HEK293 (cell line): ENCODE measurements at regions not wholly inside any gene's neighbourhood (a gene's known extent, or its start where the extent isn't known, plus 50 kb on each side); places are given as distances from the start of the nearest gene placed in this dataset.
"Not testable (repeated sequence)": the region's sequence is repeated elsewhere in the genome, so short reads cannot be mapped to it uniquely, and the experiment has no call there.

Source experiments
- CTCF ChIA-PET: fragments of 350-600 bp; formaldehyde crosslinking; extraction: SDS; loops from one replicate; lab custom pipeline; 2021; ENCODE audit warnings: antibody characterized with exemption; lab: Yijun Ruan, JAX
- POLR2A ChIA-PET: fragments of 300-600 bp; formaldehyde crosslinking; extraction: SDS; loops from one replicate; lab custom pipeline; 2020; ENCODE audit warnings: antibody characterized with exemption, inconsistent platforms; lab: Yijun Ruan, JAX
- H3K27ac ChIP-seq: fragments of 200-500 bp; sonication (Bioruptor generic); 2 replicates; pipeline ENCODE4 v1.5.1; 2014; ENCODE audit warnings: low read depth, low read length, control low read depth, inconsistent platforms; ENCODE audit errors: extremely low read depth
- H3K36me3 ChIP-seq, 2 experiments: fragments of 200-500 bp in 1 of 2; sonication (Bioruptor generic) in 1 of 2; 1 replicate in 1 of 2; 2 replicates in 1 of 2; pipeline ENCODE4 v1.5.1; 2014 to 2017; ENCODE audit warnings: inconsistent platforms in 2 of 2, low read length in 2 of 2; ENCODE audit not compliant: control insufficient read depth in 2 of 2, insufficient read depth in 1 of 2
- H3K4me1 ChIP-seq: fragments of 200-500 bp; sonication (Bioruptor generic); 2 replicates; pipeline ENCODE4 v1.5.1; 2014; ENCODE audit warnings: mild to moderate bottlenecking, low read length, inconsistent platforms; ENCODE audit not compliant: control insufficient read depth, insufficient read depth
- H3K4me3 ChIP-seq: 2 replicates; pipeline ENCODE4 v1.5.1; 2011; ENCODE audit warnings: low read depth, mild to moderate bottlenecking, control low read depth, low read length, moderate library complexity
- H3K9me3 ChIP-seq: fragments of 200-500 bp; sonication (Bioruptor generic); 2 replicates; pipeline ENCODE4 v1.5.1; 2014; ENCODE audit warnings: low read depth, low read length, inconsistent platforms; ENCODE audit not compliant: control insufficient read depth, insufficient read depth
- GFI1B ChIP-seq: fragments of 450-650 bp; formaldehyde crosslinking; IDR thresholded peaks from 2 replicates; pipeline ENCODE4 v1.5.1; 2016; ENCODE audit warnings: missing biosample characterization, missing genetic modification characterization
- IKZF3 ChIP-seq: fragments of 450-650 bp; IDR thresholded peaks from 2 replicates; pipeline ENCODE4 v1.5.0; 2018; ENCODE audit warnings: missing biosample characterization, mild to moderate bottlenecking, missing genetic modification characterization, moderate library complexity
- OSR2 ChIP-seq: fragments of 450-650 bp; formaldehyde crosslinking; IDR thresholded peaks from 2 replicates; pipeline ENCODE4 v1.5.1; 2016; ENCODE audit warnings: missing biosample characterization, missing genetic modification characterization
- ZBTB21 ChIP-seq: fragments of 450-650 bp; formaldehyde crosslinking; IDR thresholded peaks from 2 replicates; pipeline ENCODE4 v1.5.1; 2017; ENCODE audit warnings: missing biosample characterization, missing genetic modification characterization
- ZBTB7A ChIP-seq: fragments of 450-650 bp; formaldehyde crosslinking; IDR thresholded peaks from 2 replicates; pipeline ENCODE4 v1.5.1; 2016; ENCODE audit warnings: low read depth, missing biosample characterization, missing genetic modification characterization
- ZIC2 ChIP-seq: fragments of 450-650 bp; formaldehyde crosslinking; IDR thresholded peaks from 2 replicates; pipeline ENCODE4 v1.5.1; 2016; ENCODE audit warnings: missing biosample characterization, missing genetic modification characterization
- ZNF112 ChIP-seq: fragments of 450-650 bp; formaldehyde crosslinking; IDR thresholded peaks from 2 replicates; pipeline ENCODE4 v1.5.0; 2017; ENCODE audit warnings: missing biosample characterization, missing genetic modification characterization
- ZNF19 ChIP-seq: fragments of 450-650 bp; formaldehyde crosslinking; IDR thresholded peaks from 2 replicates; pipeline ENCODE4; 2016; ENCODE audit warnings: missing biosample characterization, missing genetic modification characterization, low read depth
- ZNF214 ChIP-seq: fragments of 450-650 bp; formaldehyde crosslinking; IDR thresholded peaks from 2 replicates; pipeline ENCODE4 v1.5.1; 2017; ENCODE audit warnings: missing biosample characterization, mild to moderate bottlenecking, missing genetic modification characterization, borderline replicate concordance
- ZNF423 ChIP-seq: fragments of 450-650 bp; formaldehyde crosslinking; IDR thresholded peaks from 2 replicates; pipeline ENCODE4 v1.5.1; 2016; ENCODE audit warnings: missing biosample characterization, missing genetic modification characterization
- ZNF529 ChIP-seq: fragments of 450-650 bp; formaldehyde crosslinking; IDR thresholded peaks from 2 replicates; pipeline ENCODE4 v1.5.1; 2017; ENCODE audit warnings: missing genetic modification characterization, missing biosample characterization; ENCODE audit not compliant: insufficient replicate concordance
- ZNF571 ChIP-seq: fragments of 450-650 bp; formaldehyde crosslinking; IDR thresholded peaks from 2 replicates; pipeline ENCODE4 v1.5.0; 2017; ENCODE audit warnings: missing biosample characterization, missing genetic modification characterization
- ZNF610 ChIP-seq: fragments of 450-650 bp; formaldehyde crosslinking; IDR thresholded peaks from 2 replicates; pipeline ENCODE4 v1.5.1; 2016; ENCODE audit warnings: missing biosample characterization, missing genetic modification characterization, borderline replicate concordance
- ZNF777 ChIP-seq: fragments of 450-650 bp; formaldehyde crosslinking; IDR thresholded peaks from 2 replicates; pipeline ENCODE4 v1.5.1; 2017; ENCODE audit warnings: missing biosample characterization, missing genetic modification characterization, borderline replicate concordance
- ZNF830 ChIP-seq: fragments of 450-650 bp; IDR thresholded peaks from 2 replicates; pipeline ENCODE4 v1.5.0; 2018; ENCODE audit warnings: missing biosample characterization, missing genetic modification characterization, low read depth, mild to moderate bottlenecking, moderate library complexity
- TF ChIP-seq, protein P1 (sequence below): fragments of 450-650 bp; formaldehyde crosslinking; IDR thresholded peaks from 2 replicates; pipeline ENCODE4 v1.5.1; 2016; ENCODE audit warnings: missing biosample characterization, missing genetic modification characterization
- TF ChIP-seq, protein P2 (sequence below): fragments of 450-650 bp; formaldehyde crosslinking; IDR thresholded peaks from 2 replicates; pipeline ENCODE4 v1.5.1; 2016; ENCODE audit warnings: missing biosample characterization, missing genetic modification characterization
- TF ChIP-seq, protein P3 (sequence below): fragments of 450-650 bp; formaldehyde crosslinking; IDR thresholded peaks from 2 replicates; pipeline ENCODE4 v1.5.1; 2016; ENCODE audit warnings: missing biosample characterization, missing genetic modification characterization

DNA sequence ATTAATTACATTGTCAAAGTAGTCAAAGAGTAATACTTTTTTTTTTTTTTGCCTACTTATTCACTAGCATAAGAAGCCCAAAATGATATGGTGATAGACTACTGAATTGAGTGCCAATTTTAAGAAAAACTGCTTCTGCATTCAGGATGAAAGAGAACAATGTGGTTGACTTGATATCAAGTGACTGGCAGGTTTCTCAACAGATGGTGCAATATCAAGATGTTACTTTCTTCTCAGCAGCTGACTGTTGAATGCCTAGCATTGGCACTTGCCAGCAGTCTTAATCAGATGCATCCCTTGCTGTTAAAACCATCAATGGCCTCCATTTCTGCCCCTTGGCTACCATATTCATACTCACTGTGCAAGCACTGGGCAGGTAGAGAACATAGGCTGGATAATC lies 863.2 kb downstream of the GBE1 start:
- CTCF ChIA-PET: no interaction called here
- POLR2A ChIA-PET: no interaction called here
- Histone ChIP-seq H3K9me3 (no peaks in the 10 kb centered on the region), H3K4me3 (no peak overlapping the region), H3K36me3 (no peaks in the 10 kb centered on the region), H3K4me1 (no peaks in the 10 kb centered on the region), H3K27ac (no peak overlapping the region)
- TF ChIP-seq OSR2 (tag by site-specific recombination) (no peak), ZNF19 (tag by site-specific recombination) (no peak), ZBTB21 (tag by site-specific recombination) (no peak), ZNF112 (tag by site-specific recombination) (no peak), ZNF571 (tag by site-specific recombination) (no peak), ZIC2 (tag by site-specific recombination) (no peak), ZNF214 (no peak), ZBTB7A (tag by site-specific recombination) (no peak), ZNF777 (tag by site-specific recombination) (no peak), ZNF610 (no peak), ZNF529 (tag by site-specific recombination) (no peak), ZNF423 (tag by site-specific recombination) (no peak), IKZF3 (no peak), GFI1B (tag by site-specific recombination) (no peak)
- TF ChIP-seq, protein P1, sequence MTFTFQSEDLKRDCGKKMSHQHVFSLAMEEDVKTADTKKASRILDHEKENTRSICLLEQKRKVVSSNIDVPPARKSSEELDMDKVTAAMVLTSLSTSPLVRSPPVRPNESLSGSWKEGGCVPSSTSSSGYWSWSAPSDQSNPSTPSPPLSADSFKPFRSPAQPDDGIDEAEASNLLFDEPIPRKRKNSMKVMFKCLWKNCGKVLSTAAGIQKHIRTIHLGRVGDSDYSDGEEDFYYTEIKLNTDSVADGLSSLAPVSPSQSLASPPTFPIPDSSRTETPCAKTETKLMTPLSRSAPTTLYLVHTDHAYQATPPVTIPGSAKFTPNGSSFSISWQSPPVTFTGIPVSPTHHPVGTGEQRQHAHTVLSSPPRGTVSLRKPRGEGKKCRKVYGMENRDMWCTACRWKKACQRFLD (tag by site-specific recombination): no peak
- TF ChIP-seq, protein P2, sequence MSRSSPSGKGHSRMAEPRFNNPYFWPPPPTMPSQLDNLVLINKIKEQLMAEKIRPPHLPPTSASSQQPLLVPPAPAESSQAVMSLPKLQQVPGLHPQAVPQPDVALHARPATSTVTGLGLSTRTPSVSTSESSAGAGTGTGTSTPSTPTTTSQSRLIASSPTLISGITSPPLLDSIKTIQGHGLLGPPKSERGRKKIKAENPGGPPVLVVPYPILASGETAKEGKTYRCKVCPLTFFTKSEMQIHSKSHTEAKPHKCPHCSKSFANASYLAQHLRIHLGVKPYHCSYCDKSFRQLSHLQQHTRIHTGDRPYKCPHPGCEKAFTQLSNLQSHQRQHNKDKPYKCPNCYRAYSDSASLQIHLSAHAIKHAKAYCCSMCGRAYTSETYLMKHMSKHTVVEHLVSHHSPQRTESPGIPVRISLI: no peak
- TF ChIP-seq, protein P3, sequence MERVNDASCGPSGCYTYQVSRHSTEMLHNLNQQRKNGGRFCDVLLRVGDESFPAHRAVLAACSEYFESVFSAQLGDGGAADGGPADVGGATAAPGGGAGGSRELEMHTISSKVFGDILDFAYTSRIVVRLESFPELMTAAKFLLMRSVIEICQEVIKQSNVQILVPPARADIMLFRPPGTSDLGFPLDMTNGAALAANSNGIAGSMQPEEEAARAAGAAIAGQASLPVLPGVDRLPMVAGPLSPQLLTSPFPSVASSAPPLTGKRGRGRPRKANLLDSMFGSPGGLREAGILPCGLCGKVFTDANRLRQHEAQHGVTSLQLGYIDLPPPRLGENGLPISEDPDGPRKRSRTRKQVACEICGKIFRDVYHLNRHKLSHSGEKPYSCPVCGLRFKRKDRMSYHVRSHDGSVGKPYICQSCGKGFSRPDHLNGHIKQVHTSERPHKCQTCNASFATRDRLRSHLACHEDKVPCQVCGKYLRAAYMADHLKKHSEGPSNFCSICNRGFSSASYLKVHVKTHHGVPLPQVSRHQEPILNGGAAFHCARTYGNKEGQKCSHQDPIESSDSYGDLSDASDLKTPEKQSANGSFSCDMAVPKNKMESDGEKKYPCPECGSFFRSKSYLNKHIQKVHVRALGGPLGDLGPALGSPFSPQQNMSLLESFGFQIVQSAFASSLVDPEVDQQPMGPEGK: no peak

DNA sequence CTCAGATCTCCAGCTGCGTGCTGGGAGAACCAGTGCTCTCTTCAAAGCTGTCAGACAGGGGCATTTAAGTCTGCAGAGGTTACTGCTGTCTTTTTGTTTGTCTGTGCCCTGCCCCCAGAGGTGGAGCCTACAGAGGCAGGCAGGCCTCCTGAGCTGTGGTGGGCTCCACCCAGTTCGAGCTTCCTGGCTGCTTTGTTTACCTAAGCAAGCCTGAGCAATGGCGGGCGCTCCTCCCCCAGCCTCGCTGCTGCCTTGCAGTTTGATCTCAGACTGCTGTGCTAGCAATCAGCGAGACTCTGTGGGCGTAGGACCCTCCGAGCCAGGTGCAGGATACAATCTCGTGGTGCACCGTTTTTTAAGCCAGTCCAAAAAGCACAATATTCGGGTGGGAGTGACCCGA lies 864.4 kb downstream of the GBE1 start:
- H3K4me1 ChIP-seq, CTCF ChIA-PET, H3K4me3 ChIP-seq, POLR2A ChIA-PET, H3K9me3 ChIP-seq, H3K36me3 ChIP-seq, H3K27ac ChIP-seq: not testable (repeated sequence)

DNA sequence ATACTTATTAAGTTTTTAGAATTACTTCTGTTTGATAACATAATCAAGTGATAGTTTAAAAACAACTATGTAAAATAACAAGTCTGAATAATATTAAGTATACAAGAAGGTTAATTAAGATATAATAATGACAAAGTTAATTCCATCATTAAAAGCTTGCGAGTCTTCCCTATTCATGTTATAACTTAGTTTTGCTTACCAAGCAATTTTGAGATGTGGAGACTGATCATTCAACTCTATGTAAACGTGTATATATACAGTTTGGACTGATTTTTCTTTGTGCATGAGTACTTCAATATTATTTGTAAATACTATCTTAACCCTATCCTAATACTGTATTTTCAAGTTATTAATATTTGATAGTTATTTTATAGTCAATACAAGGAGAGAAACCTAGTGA lies 870.9 kb downstream of the GBE1 start:
- no peak overlapping the region for H3K4me3 ChIP-seq
- CTCF ChIA-PET: no interaction called here
- POLR2A ChIA-PET: no interaction called here
- no peaks in the 10 kb centered on the region for H3K9me3 ChIP-seq
- TF ChIP-seq ZNF830 (tag by site-specific recombination): no peak
- no peaks in the 10 kb centered on the region for H3K36me3 ChIP-seq
- H3K4me1 ChIP-seq: no peaks in the 10 kb centered on the region
- H3K27ac ChIP-seq: no peak overlapping the region
